HG03378 (cell line): ENCODE measurements at regions not wholly inside any gene's neighbourhood (a gene's known extent, or its start where the extent isn't known, plus 50 kb on each side); places are given as distances from the start of the nearest gene placed in this dataset.

ENCODE experiments used
- ATAC-seq: cut with Tn5 transposase; IDR thresholded peaks from one replicate; pipeline ENCODE4 v1.9.1; 2021; ENCODE audit warnings: mild to moderate bottlenecking, moderate library complexity; ENCODE audit not compliant: unreplicated experiment

DNA sequence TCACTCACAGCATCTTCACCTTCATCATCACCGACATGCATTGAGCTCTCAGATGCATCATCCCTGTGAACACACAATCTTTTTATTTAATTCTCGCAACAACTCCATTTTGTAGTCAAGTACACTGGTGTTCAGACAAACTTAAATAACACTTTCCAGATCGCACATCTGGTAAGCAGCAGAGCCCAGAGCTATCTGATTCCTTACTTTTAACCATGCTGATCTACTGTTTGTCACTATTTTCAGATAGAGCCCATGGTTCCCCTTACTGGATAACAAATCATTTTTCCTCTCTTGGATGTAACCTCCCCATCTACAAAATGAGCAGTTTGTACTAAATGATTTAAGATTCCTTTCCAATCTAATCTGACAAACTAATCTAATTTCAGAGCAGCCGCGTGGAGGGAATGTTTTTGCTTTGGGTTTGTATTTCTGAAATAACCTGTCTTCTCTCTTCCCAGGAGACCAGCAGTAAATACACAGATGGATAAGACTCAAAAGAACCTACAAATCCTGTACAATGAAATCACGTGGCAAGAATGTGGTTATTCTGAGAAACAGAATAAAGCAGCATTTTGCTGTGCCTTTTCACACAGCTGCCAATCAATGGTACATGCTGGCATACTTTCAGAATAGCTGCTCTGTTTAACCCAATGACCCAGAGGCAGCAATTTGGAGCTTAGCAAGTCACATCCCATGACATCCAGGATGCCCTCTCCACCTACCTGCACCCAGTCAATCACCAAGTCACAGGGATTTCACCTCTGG is 72.9 kb upstream of the CCL2 start:
- ATAC-seq = no peak

- no peak for ATAC-seq
Measured at GRCh38 chr17:34195987-34196386, 59.1 kb upstream of the CCL2 start.

GRCh38 chr17:34198519-34198918 is 56.6 kb upstream of the CCL2 start:
- no peak for ATAC-seq

GRCh38 chr17:34199454-34199853 is 55.6 kb upstream of the CCL2 start:
- no peak for ATAC-seq

- ATAC-seq = peak; percentile 59
Measured at GRCh38 chr17:34199932-34200534, 55.1 kb upstream of the CCL2 start.

GRCh38 chr17:34201225-34201624 is 53.9 kb upstream of the CCL2 start:
- ATAC-seq = no peak

- ATAC-seq = no peak
Measured at GRCh38 chr17:34201767-34202166, 53.3 kb upstream of the CCL2 start.

DNA sequence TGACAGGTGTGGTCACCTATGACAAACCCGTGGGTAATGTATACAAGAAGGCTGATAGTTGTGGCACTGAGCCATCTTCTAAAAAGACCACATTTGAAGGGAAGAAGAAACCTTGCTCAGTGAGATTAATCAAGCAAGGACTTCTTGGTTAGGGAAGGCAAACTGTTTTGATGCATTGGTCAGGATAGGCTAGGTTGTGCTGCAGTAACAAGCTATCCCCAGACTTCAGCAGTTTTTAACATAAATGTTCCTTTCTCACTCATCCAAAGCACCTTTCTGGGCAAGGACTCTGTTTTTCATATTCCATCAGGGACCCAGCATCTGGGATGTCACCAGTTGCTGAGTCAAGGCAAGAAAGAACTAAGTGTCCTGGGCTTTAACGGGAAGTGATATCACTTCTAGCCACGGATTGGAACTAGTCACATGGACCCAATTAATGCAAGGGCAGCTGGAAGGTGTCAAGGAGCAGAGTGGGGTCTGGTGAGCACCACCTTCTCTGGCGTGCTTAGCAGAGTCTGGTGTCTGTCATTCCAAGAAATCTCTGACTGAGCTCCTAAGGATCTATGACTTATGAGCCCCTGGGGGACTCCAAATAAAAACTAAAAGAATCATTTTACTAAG is 52.0 kb upstream of the CCL2 start:
- no peak for ATAC-seq

DNA sequence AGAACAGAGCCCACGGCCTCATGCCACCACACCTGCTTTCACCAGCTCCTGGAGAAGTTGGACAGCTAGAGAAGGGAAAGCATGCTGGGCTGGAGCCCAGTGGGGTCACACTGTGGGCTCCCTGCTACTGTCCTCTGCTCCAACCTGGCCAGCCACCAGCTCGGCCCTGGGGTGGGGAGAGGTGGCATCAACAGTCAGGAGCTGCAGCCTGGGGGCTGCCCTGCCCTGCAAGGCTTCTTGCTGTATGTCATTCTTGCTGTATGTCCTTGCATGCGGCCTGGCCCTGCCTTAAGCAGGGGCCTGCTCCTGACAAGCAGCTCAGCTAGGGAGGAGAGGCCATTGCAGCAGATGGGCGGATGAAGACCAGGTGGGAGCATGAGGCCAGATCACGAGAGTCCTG is 50.7 kb upstream of the CCL2 start:
- no peak for ATAC-seq
